ENCODE measurements at regions not wholly inside any gene's neighbourhood (a gene's known extent, or its start where the extent isn't known, plus 50 kb on each side); places are given as distances from the start of the nearest gene placed in this dataset.

GRCh38 chr7:33789871-33790630 lies 115.3 kb upstream of the BMPER start:
- Histone ChIP-seq H3K4me3 (no peak overlapping the region), H3K27ac (no peak overlapping the region)
- no peak for DNase-seq (ENCODE audit: low spot score)
- TF ChIP-seq CTCF (IDR thresholded peaks at IDR 0.05) = no peak

GRCh38 chr7:33790746-33791145 lies 114.6 kb upstream of the BMPER start:
- no peak for DNase-seq (ENCODE audit: low spot score)
- H3K27ac ChIP-seq = no peak overlapping the region
- no peak for TF ChIP-seq CTCF (IDR thresholded peaks at IDR 0.05)
- no peak overlapping the region for H3K4me3 ChIP-seq

GRCh38 chr7:33792041-33792440 lies 113.3 kb upstream of the BMPER start:
- no peak for TF ChIP-seq CTCF (IDR thresholded peaks at IDR 0.05)
- DNase-seq (ENCODE audit: low spot score) = no peak
- Histone ChIP-seq H3K27ac (no peak overlapping the region), H3K4me3 (no peak overlapping the region)

GRCh38 chr7:33792547-33793105 lies 112.7 kb upstream of the BMPER start:
- no peak overlapping the region for H3K4me3 ChIP-seq
- TF ChIP-seq CTCF (IDR thresholded peaks at IDR 0.05) = no peak
- no peak for DNase-seq (ENCODE audit: low spot score)
- H3K27ac ChIP-seq = no peak overlapping the region

- no peak for DNase-seq (ENCODE audit: low spot score)
- no peak overlapping the region for H3K27ac ChIP-seq
- no peak overlapping the region for H3K4me3 ChIP-seq
- no peak for TF ChIP-seq CTCF (IDR thresholded peaks at IDR 0.05)
Observed at GRCh38 chr7:33793616-33794015, 111.7 kb upstream of the BMPER start.

GRCh38 chr7:33794419-33794818 lies 110.9 kb upstream of the BMPER start:
- no peak for DNase-seq (ENCODE audit: low spot score)
- TF ChIP-seq CTCF (IDR thresholded peaks at IDR 0.05) = no peak
- H3K27ac ChIP-seq = no peak overlapping the region
- H3K4me3 ChIP-seq = no peak overlapping the region

- DNase-seq (ENCODE audit: low spot score) = no peak
- no peak overlapping the region for H3K27ac ChIP-seq
- no peak overlapping the region for H3K4me3 ChIP-seq
- no peak for TF ChIP-seq CTCF (IDR thresholded peaks at IDR 0.05)
Observed at GRCh38 chr7:33794959-33795358, 110.4 kb upstream of the BMPER start.
